Spinal cord (tissue), 9 donors: ENCODE measurements at regions not wholly inside any gene's neighbourhood (a gene's known extent, or its start where the extent isn't known, plus 50 kb on each side); places are given as distances from the start of the nearest gene placed in this dataset.

Source experiments
- DNase-seq, 6 donors: peaks; one replicate each; pipeline versions ENCODE4 v3.0.0 to v3.0.0-alpha.2; 2013 to 2015; ENCODE audit warnings: low spot score in 6 of 6, low read depth in 4 of 6
- H3K27ac ChIP-seq: one replicate; pipeline ENCODE4 v1.5.1; 2013; ENCODE audit warnings: low read depth, low read length, control low read depth
- H3K27me3 ChIP-seq: one replicate; pipeline ENCODE4 v1.6.1; 2013; ENCODE audit warnings: low read length; ENCODE audit not compliant: control insufficient read depth, insufficient read depth
- H3K36me3 ChIP-seq: one replicate; pipeline ENCODE4 v1.6.1; 2013; ENCODE audit warnings: low read length; ENCODE audit not compliant: control insufficient read depth, insufficient read depth
- H3K4me1 ChIP-seq: one replicate; pipeline ENCODE4 v1.6.1; 2013; ENCODE audit warnings: low read length; ENCODE audit not compliant: control insufficient read depth, insufficient read depth
- H3K4me3 ChIP-seq: one replicate; pipeline ENCODE4 v1.5.1; 2013; ENCODE audit warnings: low read depth, low read length, control low read depth
- H3K9me3 ChIP-seq: one replicate; pipeline ENCODE4 v1.6.1; 2013; ENCODE audit warnings: low read length; ENCODE audit not compliant: control insufficient read depth, insufficient read depth
- WGBS: methylation state at CpG from one replicate; pipeline ENCODE4 v1.1.5; 2013; ENCODE audit warnings: missing lambda C conversion rate; ENCODE audit not compliant: insufficient coverage; 5-methylcytosine and 5-hydroxymethylcytosine counted together
- donor health status: healthy.

- Histone ChIP-seq H3K27me3 (no peaks in the 10 kb centered on the region), H3K36me3 (no peaks in the 10 kb centered on the region), H3K27ac (no peak overlapping the region), H3K4me1 (no peaks in the 10 kb centered on the region), H3K9me3 (no peaks in the 10 kb centered on the region), H3K4me3 (no peak overlapping the region)
- no peak for DNase-seq
- no CpG with 5 or more reads among the region's 1 CpG for WGBS
These were observed 300.6 kb upstream of the KLHL1 start for GRCh38 chr13:70408865-70409264.

- Histone ChIP-seq H3K27ac (no peak overlapping the region), H3K4me1 (no peaks in the 10 kb centered on the region), H3K27me3 (no peaks in the 10 kb centered on the region), H3K9me3 (no peaks in the 10 kb centered on the region), H3K4me3 (no peak overlapping the region), H3K36me3 (no peaks in the 10 kb centered on the region)
- DNase-seq = no peak
- WGBS = no CpG with 5 or more reads among the region's 1 CpG
These were observed 299.2 kb upstream of the KLHL1 start for GRCh38 chr13:70407486-70407885.

- Histone ChIP-seq H3K27me3 (no peaks in the 10 kb centered on the region), H3K4me1 (no peaks in the 10 kb centered on the region), H3K36me3 (no peaks in the 10 kb centered on the region), H3K9me3 (no peaks in the 10 kb centered on the region), H3K27ac (no peak overlapping the region), H3K4me3 (no peak overlapping the region)
- WGBS = 81% methylated on average over 3 of the region's 4 CpGs
- DNase-seq = no peak
These were observed 297.0 kb upstream of the KLHL1 start for GRCh38 chr13:70405266-70405665.

GRCh38 chr13:70394031-70394548 lies 285.8 kb upstream of the KLHL1 start:
- no peaks in the 10 kb centered on the region for H3K27me3 ChIP-seq
- no peaks in the 10 kb centered on the region for H3K9me3 ChIP-seq
- H3K27ac ChIP-seq = no peak overlapping the region
- H3K36me3 ChIP-seq = no peaks in the 10 kb centered on the region
- DNase-seq = no peak
- H3K4me1 ChIP-seq = no peaks in the 10 kb centered on the region
- no peak overlapping the region for H3K4me3 ChIP-seq

- H3K9me3 ChIP-seq = no peaks in the 10 kb centered on the region
- no peak overlapping the region for H3K4me3 ChIP-seq
- no peaks in the 10 kb centered on the region for H3K4me1 ChIP-seq
- no peak for DNase-seq
- WGBS = no CpG with 5 or more reads among the region's 3 CpGs
- no peaks in the 10 kb centered on the region for H3K27me3 ChIP-seq
- H3K36me3 ChIP-seq = no peaks in the 10 kb centered on the region
- H3K27ac ChIP-seq = no peak overlapping the region
These were observed 283.4 kb upstream of the KLHL1 start for GRCh38 chr13:70391678-70392077.

- H3K36me3 ChIP-seq = no peaks in the 10 kb centered on the region
- 75% methylated on average over 3 of the region's 3 CpGs for WGBS
These were observed 282.7 kb upstream of the KLHL1 start for GRCh38 chr13:70390968-70391367.

GRCh38 chr13:70390064-70390463 lies 281.8 kb upstream of the KLHL1 start:
- no peak for DNase-seq
- no peak overlapping the region for H3K27ac ChIP-seq
- WGBS = no CpG with 5 or more reads among the region's 3 CpGs
- H3K4me3 ChIP-seq = no peak overlapping the region
- H3K4me1 ChIP-seq = no peaks in the 10 kb centered on the region
- no peaks in the 10 kb centered on the region for H3K36me3 ChIP-seq
- H3K9me3 ChIP-seq = no peaks in the 10 kb centered on the region
- H3K27me3 ChIP-seq = no peaks in the 10 kb centered on the region

More at GRCh38 chr13:70390968-70391367, 282.7 kb upstream of the KLHL1 start:
- Histone ChIP-seq H3K4me3 (no peak overlapping the region), H3K27ac (no peak overlapping the region), H3K27me3 (no peaks in the 10 kb centered on the region), H3K4me1 (no peaks in the 10 kb centered on the region), H3K9me3 (no peaks in the 10 kb centered on the region)
- DNase-seq = no peak

- no peaks in the 10 kb centered on the region for H3K4me1 ChIP-seq
- DNase-seq = no peak
- no peaks in the 10 kb centered on the region for H3K36me3 ChIP-seq
- no peak overlapping the region for H3K27ac ChIP-seq
- no CpG with 5 or more reads among the region's 1 CpG for WGBS
- no peaks in the 10 kb centered on the region for H3K9me3 ChIP-seq
- no peaks in the 10 kb centered on the region for H3K27me3 ChIP-seq
- no peak overlapping the region for H3K4me3 ChIP-seq
These were observed 280.7 kb upstream of the KLHL1 start for GRCh38 chr13:70388935-70389334.

- Histone ChIP-seq H3K27ac (no peak overlapping the region), H3K36me3 (no peaks in the 10 kb centered on the region), H3K4me3 (no peak overlapping the region), H3K4me1 (no peaks in the 10 kb centered on the region), H3K9me3 (no peaks in the 10 kb centered on the region), H3K27me3 (no peaks in the 10 kb centered on the region)
- no peak for DNase-seq
- 87% methylated on average over 4 of the region's 6 CpGs for WGBS
These were observed 278.7 kb upstream of the KLHL1 start for GRCh38 chr13:70386919-70387318.

- Histone ChIP-seq H3K4me1 (no peaks in the 10 kb centered on the region), H3K27me3 (no peaks in the 10 kb centered on the region), H3K36me3 (no peaks in the 10 kb centered on the region), H3K27ac (no peak overlapping the region), H3K4me3 (no peak overlapping the region), H3K9me3 (no peaks in the 10 kb centered on the region)
- no peak for DNase-seq
- WGBS = 88% methylated on average over 4 of the region's 4 CpGs
These were observed 277.6 kb upstream of the KLHL1 start for GRCh38 chr13:70385852-70386251.
